Muscle of back (tissue), 3 donors: ENCODE measurements at regions not wholly inside any gene's neighbourhood (a gene's known extent, or its start where the extent isn't known, plus 50 kb on each side); places are given as distances from the start of the nearest gene placed in this dataset.

ENCODE experiments used
- DNase-seq, 3 donors: peaks; one replicate each; pipeline versions ENCODE4 v3.0.0 to v3.0.0-alpha.2; 2013

GRCh38 chr12:85352016-85352415 is 72.0 kb downstream of the ALX1 start:
- DNase-seq, result no peak

DNA sequence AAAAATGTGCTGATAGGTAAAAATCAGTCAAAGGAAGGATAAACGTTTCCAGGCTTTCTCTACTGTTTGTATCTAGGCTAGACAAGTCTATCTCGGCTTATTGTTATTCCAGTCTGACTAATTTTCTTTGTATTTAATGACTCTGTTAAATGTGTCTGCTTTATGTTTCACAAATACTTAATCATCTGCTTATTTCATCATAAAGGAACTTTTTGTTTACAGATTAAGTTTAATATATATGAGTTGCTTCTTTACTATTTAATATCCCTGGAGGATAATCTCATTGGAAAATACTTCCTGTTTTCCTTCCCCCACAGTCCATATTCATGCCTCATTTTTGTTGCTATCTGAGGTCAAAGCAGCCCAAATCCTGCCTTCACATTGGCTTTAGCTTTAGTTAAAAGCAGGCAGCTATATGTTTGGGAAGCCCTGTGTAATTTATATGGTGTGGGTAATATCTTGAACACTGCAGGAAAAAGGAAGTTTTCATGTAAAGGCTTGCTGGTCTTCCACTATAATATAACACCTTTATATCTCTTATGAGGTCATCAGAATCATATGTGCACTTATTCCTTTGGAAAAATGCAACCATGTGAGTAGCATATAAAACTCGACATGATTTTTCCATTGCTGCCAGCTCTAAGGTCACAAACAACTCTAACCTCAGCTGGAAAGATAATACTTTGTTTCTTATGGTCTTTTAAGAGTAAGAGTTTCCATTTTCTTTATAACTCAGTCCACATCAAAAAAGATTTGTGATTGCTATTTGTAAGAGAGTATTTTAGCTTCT is 76.8 kb downstream of the ALX1 start:
- peak in 1 of 3 donors; percentile 2 for DNase-seq

DNA sequence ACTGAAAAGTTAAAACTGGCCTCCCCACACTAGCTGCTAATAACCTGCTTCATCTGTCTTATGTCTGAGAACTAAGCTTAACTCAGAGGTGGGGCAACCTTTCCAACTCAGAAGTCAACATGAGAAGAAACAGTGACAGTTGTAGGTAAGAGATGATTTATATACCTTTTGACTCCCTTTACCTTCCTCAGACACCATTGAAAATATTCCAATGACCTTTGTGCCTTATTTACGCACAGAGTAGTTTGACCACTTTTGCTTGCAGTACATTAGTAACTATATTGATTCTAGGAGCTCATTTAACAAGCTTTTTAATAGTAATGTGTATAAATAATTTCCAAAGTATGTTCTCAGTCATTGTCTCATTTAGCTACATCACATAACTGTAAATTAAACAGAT is 77.6 kb downstream of the ALX1 start:
- DNase-seq, result no peak

DNA sequence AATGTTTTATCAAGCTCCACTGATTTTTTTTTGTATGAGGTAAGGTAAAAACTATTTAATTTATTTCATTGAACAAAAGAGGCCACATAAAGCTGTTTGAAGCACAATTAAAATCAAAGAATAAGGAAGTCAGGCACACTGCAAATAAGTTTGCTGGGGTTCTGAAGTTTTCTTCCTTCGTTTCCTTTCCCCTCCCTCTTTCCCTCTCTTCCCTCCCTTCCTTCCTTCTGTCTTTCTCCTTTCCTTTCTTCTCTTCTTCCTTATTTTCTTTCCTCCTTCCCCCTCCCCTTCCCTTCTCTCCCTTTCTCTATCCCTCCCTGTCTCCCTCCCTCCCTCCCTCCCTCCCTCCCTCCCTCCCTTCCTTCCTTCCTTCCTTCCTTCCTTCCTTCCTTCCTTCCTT is 78.7 kb downstream of the ALX1 start:
- DNase-seq, result no peak

- DNase-seq, result peak in 2 of 3 donors; percentile 4 to 16
Measured at GRCh38 chr12:85363382-85364190, 83.6 kb downstream of the ALX1 start.

DNA sequence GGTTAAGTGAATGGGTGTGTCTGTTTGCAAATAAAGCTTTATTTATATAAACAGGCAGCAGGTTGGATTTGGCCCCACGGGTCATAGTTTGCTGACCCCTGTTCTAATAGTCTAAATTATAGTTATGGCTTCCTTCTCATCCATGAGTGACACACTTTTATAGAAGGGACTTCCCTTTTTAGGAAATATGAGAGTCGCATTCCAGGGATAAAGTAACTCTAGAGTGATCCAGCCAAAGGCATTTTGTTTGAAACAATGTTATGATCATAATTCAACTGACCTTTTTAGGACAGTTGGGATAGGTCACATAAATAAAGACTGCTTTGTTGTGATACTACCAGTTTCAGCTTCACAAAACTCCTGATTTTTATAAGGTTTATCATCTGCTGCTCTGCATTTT is 87.9 kb downstream of the ALX1 start:
- DNase-seq, result no peak

- no peak for DNase-seq
Measured at GRCh38 chr12:85369365-85370154, 89.5 kb downstream of the ALX1 start.

DNA sequence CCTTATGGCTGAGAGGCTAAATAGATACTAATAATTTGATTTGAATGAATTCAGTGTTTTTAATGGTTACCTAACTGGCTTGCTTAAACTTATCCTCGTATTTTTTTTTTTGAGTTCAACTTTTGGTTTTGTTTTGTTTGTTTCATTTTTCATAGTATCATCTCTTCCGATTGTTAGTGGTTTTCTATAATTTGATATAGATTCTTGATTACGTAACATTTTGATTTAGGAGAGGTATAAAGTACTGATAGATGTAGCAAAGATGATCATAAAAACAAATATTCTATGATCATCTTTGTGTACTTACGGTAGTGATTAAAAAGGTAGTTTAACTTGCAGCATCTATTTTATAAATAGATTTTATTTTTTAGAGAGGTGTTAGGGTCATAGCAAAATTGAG is 93.0 kb downstream of the ALX1 start:
- DNase-seq, result no peak

- DNase-seq, result no peak
Measured at GRCh38 chr12:85374981-85375380, 95.0 kb downstream of the ALX1 start.

DNA sequence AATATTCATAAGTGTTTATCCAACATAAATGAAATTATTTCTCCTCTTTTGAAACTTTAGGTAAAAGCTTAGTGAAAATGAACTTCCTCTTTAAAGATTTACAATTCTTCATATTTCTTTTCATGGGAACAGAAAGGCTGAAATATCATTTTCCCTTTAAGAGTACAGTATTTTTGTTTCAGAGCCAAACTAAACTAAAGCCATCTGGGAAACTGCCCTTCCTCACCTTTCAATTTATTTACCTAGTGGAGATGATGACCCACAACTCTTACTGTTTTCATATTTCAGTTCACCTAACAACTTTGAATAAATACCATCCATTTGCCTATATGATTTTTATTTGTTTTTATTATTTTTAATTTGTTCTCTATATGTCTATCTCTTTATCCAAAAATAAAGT is 105.4 kb downstream of the ALX1 start:
- no peak for DNase-seq

GRCh38 chr12:85390266-85390665 is 110.2 kb downstream of the ALX1 start:
- DNase-seq, result no peak

DNA sequence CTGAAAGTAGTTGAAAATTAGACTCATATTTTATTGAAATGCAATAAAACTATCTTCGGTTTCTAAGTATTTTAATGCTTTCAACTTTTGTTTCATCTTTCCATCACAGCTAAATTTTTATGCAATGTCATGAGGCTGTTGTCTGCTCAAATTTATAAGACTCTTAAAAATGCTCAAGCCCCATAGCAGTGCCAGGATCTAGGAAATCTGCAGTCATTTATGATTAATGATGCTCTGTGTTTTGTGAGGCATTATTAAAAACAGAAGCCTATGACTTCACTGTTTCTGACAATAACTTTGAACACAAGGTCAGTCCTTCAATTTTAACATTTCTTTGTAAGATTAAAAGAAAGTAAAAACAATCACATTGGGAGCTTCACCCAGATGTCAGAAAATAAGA is 112.5 kb downstream of the ALX1 start:
- DNase-seq, result no peak

GRCh38 chr12:85393606-85394005 is 113.6 kb downstream of the ALX1 start:
- DNase-seq, result no peak

- DNase-seq, result no peak
Measured at GRCh38 chr12:85394065-85394464, 114.0 kb downstream of the ALX1 start.

DNA sequence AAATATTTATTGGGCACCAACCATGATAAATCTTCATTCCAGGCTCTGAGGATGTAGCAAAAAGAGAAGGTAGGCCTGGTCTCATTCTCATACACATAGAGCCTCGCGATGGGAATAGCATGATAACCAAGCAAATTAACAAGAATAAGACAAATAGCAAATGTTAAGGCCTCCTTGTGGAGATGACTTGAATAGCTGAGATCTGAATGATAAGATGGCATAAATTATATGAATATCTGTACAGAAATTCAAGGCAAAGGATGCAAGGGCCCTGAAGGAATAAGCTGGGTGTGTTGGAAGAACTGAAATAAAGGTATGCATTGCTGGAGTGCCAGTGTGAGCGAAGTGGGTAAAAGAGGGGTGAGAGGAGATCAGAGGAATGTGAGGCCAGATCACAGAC is 114.8 kb downstream of the ALX1 start:
- no peak for DNase-seq

DNA sequence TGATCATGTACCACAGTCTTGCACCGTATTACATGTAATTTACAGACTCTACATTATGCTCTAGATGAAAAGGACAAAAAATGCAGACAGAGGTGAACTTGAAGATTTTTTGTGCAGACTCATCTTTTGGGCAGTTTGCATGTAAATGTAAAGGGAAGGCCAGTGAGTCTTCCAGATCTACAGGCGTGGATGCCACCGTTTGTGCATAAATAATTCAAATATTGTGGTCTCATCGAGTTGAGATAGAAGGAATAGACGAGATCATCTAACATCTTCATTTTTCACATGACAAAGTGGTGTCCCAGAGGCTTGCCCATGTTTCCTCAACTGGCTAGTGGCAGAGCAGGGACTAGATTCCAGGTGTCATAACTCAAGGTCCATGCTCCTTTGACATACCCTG is 125.2 kb downstream of the ALX1 start:
- no peak for DNase-seq

- peak in 1 of 3 donors; percentile 48 for DNase-seq
Measured at GRCh38 chr12:85405781-85406522, 125.9 kb downstream of the ALX1 start.

DNA sequence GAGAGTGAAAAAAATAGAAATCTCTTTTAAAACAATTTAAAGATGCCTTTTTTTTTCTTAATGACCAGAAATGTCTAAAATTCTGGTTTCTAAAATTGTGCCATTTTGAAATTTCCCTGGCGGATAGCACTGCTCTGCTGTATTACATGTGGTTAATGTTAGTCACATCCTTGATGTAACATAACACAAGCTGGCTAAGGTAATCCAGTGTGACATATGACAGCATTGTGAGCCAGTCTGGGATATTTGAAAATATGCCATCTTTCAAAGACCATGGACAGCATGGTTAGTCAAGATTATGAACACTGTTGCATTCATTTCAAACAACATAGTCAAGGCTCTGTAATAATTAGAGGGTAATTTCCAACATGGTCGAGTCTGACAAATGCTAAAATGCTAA is 133.2 kb downstream of the ALX1 start:
- DNase-seq, result no peak

- no peak for DNase-seq
Measured at GRCh38 chr12:85422762-85423161, 142.7 kb downstream of the ALX1 start.

DNA sequence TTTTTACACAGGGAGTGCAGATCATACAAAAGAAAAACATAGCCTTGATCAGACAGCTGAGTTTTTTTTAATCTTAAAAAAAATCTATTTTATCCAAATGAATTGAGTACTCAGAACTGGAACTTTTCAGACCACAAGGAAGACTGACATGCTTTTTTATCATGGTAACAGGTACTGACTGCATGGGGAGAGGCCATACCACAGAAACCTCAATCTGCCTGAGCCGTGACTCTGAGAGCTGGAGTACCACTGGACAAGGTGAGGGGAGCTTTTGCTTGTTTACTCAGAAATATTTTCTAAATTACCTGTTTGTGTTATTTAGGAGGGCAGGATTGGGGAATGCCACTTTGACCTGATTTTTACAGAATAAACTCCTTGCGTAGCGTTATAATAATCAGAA is 143.9 kb downstream of the ALX1 start:
- no peak for DNase-seq

DNA sequence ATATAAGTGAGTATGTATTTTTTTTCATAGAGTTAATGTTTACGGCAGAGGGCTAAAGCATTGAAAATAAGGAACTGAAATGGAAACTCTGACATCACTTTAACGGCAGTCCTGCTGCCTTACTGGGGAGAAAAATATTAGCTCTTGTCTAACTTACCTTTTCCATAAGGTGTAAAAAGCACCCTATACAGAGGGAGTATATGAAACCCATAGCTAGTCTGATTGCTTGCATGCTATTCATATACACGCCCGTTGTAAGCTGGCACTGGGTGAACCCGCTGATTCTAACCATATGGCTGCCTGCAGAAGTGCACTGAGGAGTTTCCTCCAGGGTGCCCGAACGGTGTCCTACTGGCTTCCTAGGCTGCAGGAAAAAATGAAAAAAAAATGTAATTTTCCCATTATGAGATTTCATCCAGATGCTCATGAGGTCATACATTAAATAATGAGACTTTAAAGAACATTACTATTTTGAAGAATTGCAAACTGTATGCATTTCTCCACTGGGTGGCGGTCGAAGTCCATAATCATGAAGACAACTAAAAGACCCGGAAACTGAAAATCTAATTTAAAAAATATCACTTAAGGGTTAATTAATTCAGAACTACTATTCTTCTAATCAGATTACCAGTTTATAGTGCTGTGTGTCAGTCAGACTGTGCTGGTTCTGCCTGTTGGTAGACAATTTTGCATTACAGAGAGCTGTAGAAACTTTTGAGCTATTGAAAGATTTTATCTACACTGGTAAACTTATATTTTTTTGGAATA is 144.7 kb downstream of the ALX1 start:
- DNase-seq, result peak; percentile 7 to 49 (median 16)
